ENCODE measurements at regions not wholly inside any gene's neighbourhood (a gene's known extent, or its start where the extent isn't known, plus 50 kb on each side); places are given as distances from the start of the nearest gene placed in this dataset.
"Not testable (repeated sequence)": the region's sequence is repeated elsewhere in the genome, so short reads cannot be mapped to it uniquely, and the experiment has no call there.

GRCh38 chr18:22822841-22823508 is 110.2 kb upstream of the RBBP8 start:
- ATAC-seq (no peak), DNase-seq (no peak)
- intact Hi-C loops (cut with DNase I) = no loop called here
- Histone ChIP-seq H3K4me1 (no peaks in the 10 kb centered on the region), H3K4me3 (no peak overlapping the region), H3K27ac (no peak overlapping the region), H3K9me3 (peaks cover 0 to 6% of the 10 kb centered on the region in 2 donors), H3K27me3 (no peaks in the 10 kb centered on the region), H3K36me3 (no peaks in the 10 kb centered on the region)
- no peak for TF ChIP-seq CTCF (IDR thresholded peaks at IDR 0.05)

GRCh38 chr18:22826726-22827125 is 106.4 kb upstream of the RBBP8 start:
- intact Hi-C loops (cut with DNase I) = no loop called here
- Histone ChIP-seq H3K27ac (no peak overlapping the region), H3K27me3 (no peaks in the 10 kb centered on the region), H3K4me1 (no peaks in the 10 kb centered on the region), H3K9me3 (peaks cover 0 to 6% of the 10 kb centered on the region in 2 donors), H3K4me3 (no peak overlapping the region), H3K36me3 (no peaks in the 10 kb centered on the region)
- ATAC-seq (no peak), DNase-seq (no peak)
- no peak for TF ChIP-seq CTCF (IDR thresholded peaks at IDR 0.05)

GRCh38 chr18:22827216-22827615 is 105.9 kb upstream of the RBBP8 start:
- no peaks in the 10 kb centered on the region for H3K4me1 ChIP-seq
- DNase-seq (no peak), ATAC-seq (no peak)
- intact Hi-C loops (cut with DNase I) = no loop called here
- no peaks in the 10 kb centered on the region for H3K27me3 ChIP-seq
- peaks cover 0 to 6% of the 10 kb centered on the region in 2 donors for H3K9me3 ChIP-seq
- no peaks in the 10 kb centered on the region for H3K36me3 ChIP-seq
- no peak overlapping the region for H3K4me3 ChIP-seq
- H3K27ac ChIP-seq = no peak overlapping the region
- TF ChIP-seq CTCF (IDR thresholded peaks at IDR 0.05) = no peak

GRCh38 chr18:22827741-22828140 is 105.4 kb upstream of the RBBP8 start:
- Histone ChIP-seq H3K36me3 (no peaks in the 10 kb centered on the region), H3K27ac (no peak overlapping the region), H3K9me3 (peaks cover 0 to 6% of the 10 kb centered on the region in 2 donors), H3K4me1 (no peaks in the 10 kb centered on the region), H3K27me3 (no peaks in the 10 kb centered on the region), H3K4me3 (no peak overlapping the region)
- ATAC-seq (no peak), DNase-seq (no peak)
- TF ChIP-seq CTCF (IDR thresholded peaks at IDR 0.05) = no peak
- intact Hi-C loops (cut with DNase I) = no loop called here

- TF ChIP-seq CTCF (IDR thresholded peaks at IDR 0.05) = no peak
- Histone ChIP-seq H3K27ac (no peak overlapping the region), H3K4me3 (no peak overlapping the region), H3K9me3 (peaks cover 0 to 6% of the 10 kb centered on the region in 2 donors), H3K36me3 (no peaks in the 10 kb centered on the region), H3K4me1 (no peaks in the 10 kb centered on the region), H3K27me3 (no peaks in the 10 kb centered on the region)
- no peak for ATAC-seq
- intact Hi-C loops (cut with DNase I) = no loop called here
- DNase-seq = no peak
These were observed 105.0 kb upstream of the RBBP8 start for GRCh38 chr18:22828171-22828570.

- H3K27me3 ChIP-seq; ATAC-seq; intact Hi-C loops (cut with DNase I); H3K9me3 ChIP-seq; H3K27ac ChIP-seq; DNase-seq; H3K4me3 ChIP-seq; H3K4me1 ChIP-seq; H3K36me3 ChIP-seq: not testable (repeated sequence)
These were observed 104.5 kb upstream of the RBBP8 start for GRCh38 chr18:22828583-22828982.
